ENCODE measurements at regions not wholly inside any gene's neighbourhood (a gene's known extent, or its start where the extent isn't known, plus 50 kb on each side); places are given as distances from the start of the nearest gene placed in this dataset.

DNA sequence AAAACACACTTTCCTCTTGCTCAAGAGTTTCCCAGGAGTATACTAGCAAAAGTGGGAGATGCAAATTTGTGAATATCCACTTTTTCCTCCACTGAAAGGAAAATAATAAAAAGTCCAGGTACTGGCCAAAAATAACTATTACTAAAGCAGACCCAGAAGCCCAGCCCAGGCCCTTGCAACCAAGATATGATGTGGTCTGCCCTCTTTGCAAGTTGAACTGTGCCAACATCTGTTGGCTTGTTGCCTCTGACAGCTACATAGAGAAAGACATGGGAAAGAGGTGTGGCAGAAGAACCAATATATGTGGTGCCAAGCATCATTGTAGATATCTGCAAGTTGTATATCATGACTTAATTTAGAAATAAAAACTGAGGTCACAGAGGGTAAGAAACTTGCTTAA is 78.4 kb upstream of the JAG1 start:
- DNase-seq (ENCODE audit: low read depth), result no peak
- TF ChIP-seq, protein P1, sequence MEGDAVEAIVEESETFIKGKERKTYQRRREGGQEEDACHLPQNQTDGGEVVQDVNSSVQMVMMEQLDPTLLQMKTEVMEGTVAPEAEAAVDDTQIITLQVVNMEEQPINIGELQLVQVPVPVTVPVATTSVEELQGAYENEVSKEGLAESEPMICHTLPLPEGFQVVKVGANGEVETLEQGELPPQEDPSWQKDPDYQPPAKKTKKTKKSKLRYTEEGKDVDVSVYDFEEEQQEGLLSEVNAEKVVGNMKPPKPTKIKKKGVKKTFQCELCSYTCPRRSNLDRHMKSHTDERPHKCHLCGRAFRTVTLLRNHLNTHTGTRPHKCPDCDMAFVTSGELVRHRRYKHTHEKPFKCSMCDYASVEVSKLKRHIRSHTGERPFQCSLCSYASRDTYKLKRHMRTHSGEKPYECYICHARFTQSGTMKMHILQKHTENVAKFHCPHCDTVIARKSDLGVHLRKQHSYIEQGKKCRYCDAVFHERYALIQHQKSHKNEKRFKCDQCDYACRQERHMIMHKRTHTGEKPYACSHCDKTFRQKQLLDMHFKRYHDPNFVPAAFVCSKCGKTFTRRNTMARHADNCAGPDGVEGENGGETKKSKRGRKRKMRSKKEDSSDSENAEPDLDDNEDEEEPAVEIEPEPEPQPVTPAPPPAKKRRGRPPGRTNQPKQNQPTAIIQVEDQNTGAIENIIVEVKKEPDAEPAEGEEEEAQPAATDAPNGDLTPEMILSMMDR (IDR thresholded peaks at IDR 0.05; ENCODE audit: insufficient read depth, low read length), result no peak
- H3K4me3 ChIP-seq (ENCODE audit: low read depth, low read length), result no peak overlapping the region

GRCh38 chr20:10754824-10755223 is 81.0 kb upstream of the JAG1 start:
- no peak overlapping the region for H3K4me3 ChIP-seq (ENCODE audit: low read depth, low read length)
- TF ChIP-seq, protein P1 (IDR thresholded peaks at IDR 0.05; ENCODE audit: insufficient read depth, low read length), result no peak
- DNase-seq (ENCODE audit: low read depth), result no peak

GRCh38 chr20:10758446-10758845 is 84.6 kb upstream of the JAG1 start:
- no peak overlapping the region for H3K4me3 ChIP-seq (ENCODE audit: low read depth, low read length)
- DNase-seq (ENCODE audit: low read depth), result no peak
- TF ChIP-seq, protein P1 (IDR thresholded peaks at IDR 0.05; ENCODE audit: insufficient read depth, low read length), result no peak

DNA sequence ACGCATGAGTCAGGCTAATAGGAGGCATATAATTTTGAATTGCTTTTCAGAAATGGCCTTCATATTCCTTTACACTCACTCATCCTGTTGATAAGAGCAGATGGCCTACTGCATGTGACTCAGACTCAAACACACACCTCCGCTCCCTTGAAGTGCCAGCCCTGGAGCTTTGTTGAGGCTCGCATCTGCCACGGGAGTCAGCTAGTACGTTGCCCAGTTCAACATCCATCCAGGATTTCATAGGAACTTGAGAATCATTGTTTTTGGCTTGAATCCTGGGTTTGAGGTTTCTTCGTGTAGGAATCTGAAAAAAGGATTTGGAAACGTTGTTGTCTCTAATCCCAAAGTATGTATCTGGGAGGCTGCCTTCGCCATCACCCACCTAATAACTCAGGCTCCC is 87.4 kb upstream of the JAG1 start:
- TF ChIP-seq, protein P1 (IDR thresholded peaks at IDR 0.05; ENCODE audit: insufficient read depth, low read length), result no peak
- peak; percentile 94 for DNase-seq (ENCODE audit: low read depth)
- H3K4me3 ChIP-seq (ENCODE audit: low read depth, low read length), result no peak overlapping the region

DNA sequence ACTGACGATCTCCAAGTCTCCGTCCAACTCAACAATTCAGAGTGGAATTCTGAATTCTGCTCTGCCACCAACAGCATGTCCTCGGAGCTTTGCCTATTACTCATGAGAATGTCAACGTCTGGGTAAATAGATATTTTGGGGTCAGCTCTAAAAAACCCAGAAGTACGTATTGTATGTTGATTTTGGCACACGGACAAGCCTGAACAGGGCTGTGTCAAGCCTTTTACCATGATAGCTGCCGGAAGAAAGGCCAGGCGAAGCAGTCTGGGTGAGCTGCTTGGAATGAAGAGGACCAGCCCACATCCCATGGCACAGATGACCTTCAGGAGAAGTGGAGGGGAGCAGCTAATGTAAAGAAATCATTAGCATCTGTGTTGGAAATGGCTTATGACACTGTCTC is 88.0 kb upstream of the JAG1 start:
- no peak overlapping the region for H3K4me3 ChIP-seq (ENCODE audit: low read depth, low read length)
- DNase-seq (ENCODE audit: low read depth), result peak; percentile 73
- TF ChIP-seq, protein P1 (IDR thresholded peaks at IDR 0.05; ENCODE audit: insufficient read depth, low read length), result no peak

- DNase-seq (ENCODE audit: low read depth), result no peak
- TF ChIP-seq, protein P1 (IDR thresholded peaks at IDR 0.05; ENCODE audit: insufficient read depth, low read length), result no peak
- H3K4me3 ChIP-seq (ENCODE audit: low read depth, low read length), result no peak overlapping the region
These were observed 88.4 kb upstream of the JAG1 start for GRCh38 chr20:10762216-10762615.

DNA sequence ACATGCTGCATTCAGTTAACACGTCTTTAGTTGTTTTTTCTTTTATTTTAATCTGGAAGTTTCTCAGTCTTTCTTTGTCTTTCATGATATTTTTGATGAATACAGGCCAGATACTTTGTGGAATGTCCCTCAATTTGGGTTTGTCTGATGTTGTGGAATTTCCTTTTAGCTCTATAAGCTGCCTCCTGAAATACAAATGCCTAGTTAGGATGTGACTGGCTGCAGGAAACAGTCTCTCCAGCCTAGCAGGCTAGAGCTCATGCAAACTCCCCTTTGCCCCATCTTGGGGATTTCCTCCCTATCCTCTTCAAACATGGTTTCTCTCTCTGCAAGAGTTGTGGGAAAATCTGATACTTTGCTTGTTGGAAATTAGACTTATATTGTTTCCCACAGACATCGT is 89.3 kb upstream of the JAG1 start:
- DNase-seq (ENCODE audit: low read depth), result peak; percentile 31
- no peak overlapping the region for H3K4me3 ChIP-seq (ENCODE audit: low read depth, low read length)
- TF ChIP-seq, protein P1 (IDR thresholded peaks at IDR 0.05; ENCODE audit: insufficient read depth, low read length), result no peak

Measured in fibroblast of the aortic adventitia (primary cell).